Osteoblast (primary cell): ENCODE measurements at regions not wholly inside any gene's neighbourhood (a gene's known extent, or its start where the extent isn't known, plus 50 kb on each side); places are given as distances from the start of the nearest gene placed in this dataset.

Experiments used
- DNase-seq: peaks from one replicate; pipeline ENCODE4 v3.0.0; 2011; ENCODE audit warnings: low spot score, mixed read lengths; ENCODE audit not compliant: insufficient read length; ENCODE audit errors: missing footprints
- H2AFZ ChIP-seq: 2 replicates; pipeline ENCODE4 v1.6.0; 2011; ENCODE audit warnings: mild to moderate bottlenecking, low read length
- H3K27ac ChIP-seq: 2 replicates; pipeline ENCODE4 v1.5.1; 2011; ENCODE audit warnings: mild to moderate bottlenecking, low read depth, low read length, moderate library complexity
- H3K27me3 ChIP-seq: 2 replicates; pipeline ENCODE4 v1.6.0; 2012; ENCODE audit warnings: mild to moderate bottlenecking, control low read depth, inconsistent platforms, low read length, moderate library complexity; ENCODE audit not compliant: insufficient read depth
- H3K36me3 ChIP-seq: 2 replicates; pipeline ENCODE4 v1.5.1; 2011; ENCODE audit warnings: mild to moderate bottlenecking, low read length, control low read depth, moderate library complexity; ENCODE audit not compliant: insufficient read depth
- H3K4me1 ChIP-seq: 2 replicates; pipeline ENCODE4 v1.5.1; 2011; ENCODE audit warnings: mild to moderate bottlenecking, low read length, control low read depth, moderate library complexity; ENCODE audit not compliant: insufficient read depth
- H3K4me2 ChIP-seq: 2 replicates; pipeline ENCODE4 v1.6.0; 2011; ENCODE audit warnings: mild to moderate bottlenecking, low read length; ENCODE audit not compliant: insufficient read depth
- H3K4me3 ChIP-seq: fragments of 200-600 bp; sonication (generic); 3 replicates; pipeline ENCODE4 v1.5.1; 2012; ENCODE audit warnings: mild to moderate bottlenecking, low read length, inconsistent platforms; ENCODE audit not compliant: insufficient read depth
- H3K79me2 ChIP-seq: 2 replicates; pipeline ENCODE4 v1.6.0; 2012; ENCODE audit warnings: mild to moderate bottlenecking, low read length, control low read depth, inconsistent platforms; ENCODE audit not compliant: insufficient read depth
- H3K9me3 ChIP-seq: 2 replicates; pipeline ENCODE4 v1.5.1; 2011; ENCODE audit warnings: low read depth, low read length, control low read depth
- H4K20me1 ChIP-seq: 2 replicates; pipeline ENCODE4 v1.6.0; 2012; ENCODE audit warnings: mild to moderate bottlenecking, low read length, control low read depth; ENCODE audit not compliant: insufficient read depth
- TF ChIP-seq, protein P1 (sequence below): IDR thresholded peaks from 2 replicates; pipeline ENCODE4 v1.5.1; 2011; ENCODE audit warnings: mild to moderate bottlenecking, low read depth, low read length, moderate library complexity; ENCODE audit errors: extremely low read depth

DNA sequence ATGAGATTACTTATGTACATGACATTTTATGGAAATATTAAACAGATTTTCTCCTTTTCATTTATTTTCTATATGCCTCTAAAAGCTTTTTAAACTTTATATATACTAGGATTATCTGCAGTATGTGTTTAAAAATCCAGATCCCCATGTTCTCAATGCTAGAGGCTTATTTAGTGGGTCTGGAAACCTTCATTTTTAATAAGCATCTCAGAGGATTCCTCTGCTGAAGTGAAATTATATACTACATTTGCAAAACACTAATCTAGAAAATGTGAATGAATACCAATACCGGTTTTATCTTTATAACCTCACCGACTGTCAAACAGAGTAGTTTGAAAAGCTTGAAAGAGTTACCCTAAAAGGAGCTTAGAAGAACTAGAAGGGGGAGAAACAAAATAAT, 863.8 kb upstream of the ZWINT start:
- H3K4me3 ChIP-seq = no peak overlapping the region
- TF ChIP-seq, protein P1, sequence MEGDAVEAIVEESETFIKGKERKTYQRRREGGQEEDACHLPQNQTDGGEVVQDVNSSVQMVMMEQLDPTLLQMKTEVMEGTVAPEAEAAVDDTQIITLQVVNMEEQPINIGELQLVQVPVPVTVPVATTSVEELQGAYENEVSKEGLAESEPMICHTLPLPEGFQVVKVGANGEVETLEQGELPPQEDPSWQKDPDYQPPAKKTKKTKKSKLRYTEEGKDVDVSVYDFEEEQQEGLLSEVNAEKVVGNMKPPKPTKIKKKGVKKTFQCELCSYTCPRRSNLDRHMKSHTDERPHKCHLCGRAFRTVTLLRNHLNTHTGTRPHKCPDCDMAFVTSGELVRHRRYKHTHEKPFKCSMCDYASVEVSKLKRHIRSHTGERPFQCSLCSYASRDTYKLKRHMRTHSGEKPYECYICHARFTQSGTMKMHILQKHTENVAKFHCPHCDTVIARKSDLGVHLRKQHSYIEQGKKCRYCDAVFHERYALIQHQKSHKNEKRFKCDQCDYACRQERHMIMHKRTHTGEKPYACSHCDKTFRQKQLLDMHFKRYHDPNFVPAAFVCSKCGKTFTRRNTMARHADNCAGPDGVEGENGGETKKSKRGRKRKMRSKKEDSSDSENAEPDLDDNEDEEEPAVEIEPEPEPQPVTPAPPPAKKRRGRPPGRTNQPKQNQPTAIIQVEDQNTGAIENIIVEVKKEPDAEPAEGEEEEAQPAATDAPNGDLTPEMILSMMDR = no peak
- DNase-seq = no peak
- no peaks in the 10 kb centered on the region for H4K20me1 ChIP-seq
- H3K36me3 ChIP-seq = no peaks in the 10 kb centered on the region
- H3K4me2 ChIP-seq = no peak overlapping the region
- no peaks in the 10 kb centered on the region for H3K79me2 ChIP-seq
- H3K27me3 ChIP-seq = no peaks in the 10 kb centered on the region
- no peaks in the 10 kb centered on the region for H3K4me1 ChIP-seq
- no peak overlapping the region for H3K27ac ChIP-seq
- H3K9me3 ChIP-seq = no peaks in the 10 kb centered on the region
- no peak overlapping the region for H2AFZ ChIP-seq

DNA sequence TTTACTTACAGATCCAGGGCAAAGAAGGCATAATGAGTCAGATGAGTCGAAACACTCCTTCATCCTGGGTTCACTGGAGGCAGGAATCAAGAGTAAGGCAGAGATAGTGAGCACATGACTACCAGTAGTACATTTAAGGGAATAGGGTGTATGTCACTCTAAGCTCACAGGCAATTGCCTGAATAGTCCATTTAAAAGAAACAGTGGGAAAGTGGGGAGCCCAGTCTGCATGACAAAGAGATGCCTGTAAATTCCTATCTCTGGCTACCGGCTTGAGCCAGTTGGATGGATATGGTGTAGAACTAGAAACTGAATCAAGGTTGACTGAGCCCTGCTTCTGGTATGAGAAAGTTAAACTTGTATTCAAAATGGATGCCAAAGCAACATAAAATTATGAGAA, 861.5 kb upstream of the ZWINT start:
- Histone ChIP-seq H3K4me3 (no peak overlapping the region), H3K4me1 (no peaks in the 10 kb centered on the region), H3K9me3 (no peaks in the 10 kb centered on the region), H3K27me3 (no peaks in the 10 kb centered on the region), H3K79me2 (no peaks in the 10 kb centered on the region), H4K20me1 (no peaks in the 10 kb centered on the region), H3K27ac (no peak overlapping the region), H3K36me3 (no peaks in the 10 kb centered on the region), H2AFZ (no peak overlapping the region), H3K4me2 (no peak overlapping the region)
- DNase-seq = no peak
- TF ChIP-seq, protein P1 = no peak

DNA sequence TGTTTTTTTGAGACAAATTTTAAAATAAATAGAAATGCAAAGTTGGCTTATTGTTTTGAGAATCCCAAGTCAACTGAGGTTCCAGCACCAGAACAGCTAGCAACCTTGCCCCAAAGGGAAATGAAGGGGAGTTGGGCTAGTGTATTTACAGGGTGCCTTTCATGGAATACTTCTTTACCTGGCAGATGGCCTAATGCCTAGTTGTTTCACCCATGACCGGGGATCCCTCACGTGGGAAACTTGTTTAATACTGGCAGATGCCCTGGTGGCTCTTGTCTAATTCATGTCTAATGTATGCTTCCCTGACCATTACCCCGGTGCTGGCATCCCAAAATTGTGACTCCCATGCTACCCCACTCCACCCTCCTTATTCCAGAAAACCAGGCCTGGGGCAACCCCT, 861.1 kb upstream of the ZWINT start:
- Histone ChIP-seq H3K79me2 (no peaks in the 10 kb centered on the region), H3K4me2 (no peak overlapping the region), H3K4me1 (no peaks in the 10 kb centered on the region), H3K27me3 (no peaks in the 10 kb centered on the region), H3K4me3 (no peak overlapping the region), H3K27ac (no peak overlapping the region), H3K9me3 (no peaks in the 10 kb centered on the region), H4K20me1 (no peaks in the 10 kb centered on the region), H3K36me3 (no peaks in the 10 kb centered on the region), H2AFZ (no peak overlapping the region)
- TF ChIP-seq, protein P1 = no peak
- no peak for DNase-seq

DNA sequence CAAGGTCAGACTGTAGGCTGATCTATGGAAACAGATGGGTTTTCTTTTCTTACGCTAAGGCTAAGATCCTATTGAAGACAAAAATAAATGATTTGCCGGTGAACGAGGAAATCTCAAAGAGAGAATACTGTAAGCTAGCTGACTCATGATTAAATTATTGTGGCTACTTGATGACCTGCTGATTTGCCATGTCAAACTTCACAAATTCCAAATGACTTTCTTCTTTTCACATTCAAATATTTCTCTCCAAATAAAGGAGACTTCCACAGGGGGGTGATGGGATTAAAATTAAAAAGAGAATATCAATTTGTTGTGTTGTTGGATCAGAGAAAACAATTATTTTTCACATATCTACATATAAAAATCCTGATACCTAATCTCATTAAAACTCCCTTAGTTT, 860.6 kb upstream of the ZWINT start:
- Histone ChIP-seq H3K36me3 (no peaks in the 10 kb centered on the region), H3K4me1 (no peaks in the 10 kb centered on the region), H3K79me2 (no peaks in the 10 kb centered on the region), H3K4me3 (no peak overlapping the region), H3K9me3 (no peaks in the 10 kb centered on the region), H3K27me3 (no peaks in the 10 kb centered on the region), H3K27ac (no peak overlapping the region), H4K20me1 (no peaks in the 10 kb centered on the region), H2AFZ (no peak overlapping the region), H3K4me2 (no peak overlapping the region)
- no peak for DNase-seq
- TF ChIP-seq, protein P1 = no peak
